Right lobe of liver (tissue), 4 donors: ENCODE measurements at regions not wholly inside any gene's neighbourhood (a gene's known extent, or its start where the extent isn't known, plus 50 kb on each side); places are given as distances from the start of the nearest gene placed in this dataset.

Experiments
- POLR2A ChIP-seq: fragments of 450-650 bp; IDR thresholded peaks from one replicate; pipeline ENCODE4 v1.6.1; 2017; ENCODE audit warnings: antibody characterized with exemption, mild to moderate bottlenecking
- TF ChIP-seq, protein P1 (sequence below), 4 donors: fragments of 200-600 bp in 3 of 4; fragments of 450-650 bp in 1 of 4; IDR thresholded peaks; one replicate each; pipeline versions ENCODE4 v1.5.1 to v1.8.0; 2016 to 2022; ENCODE audit warnings: antibody characterized with exemption in 4 of 4, mild to moderate bottlenecking in 2 of 4
- donor health status: DM: no; HTN: no; CAD: no.
- donor health status: DM: no; HTN: no; CAD: no.
- donor health status: DM: no; HTN: yes; CAD: no.

GRCh38 chr5:143680672-143681259 is 131.2 kb upstream of the HMHB1 start:
- TF ChIP-seq, protein P1, sequence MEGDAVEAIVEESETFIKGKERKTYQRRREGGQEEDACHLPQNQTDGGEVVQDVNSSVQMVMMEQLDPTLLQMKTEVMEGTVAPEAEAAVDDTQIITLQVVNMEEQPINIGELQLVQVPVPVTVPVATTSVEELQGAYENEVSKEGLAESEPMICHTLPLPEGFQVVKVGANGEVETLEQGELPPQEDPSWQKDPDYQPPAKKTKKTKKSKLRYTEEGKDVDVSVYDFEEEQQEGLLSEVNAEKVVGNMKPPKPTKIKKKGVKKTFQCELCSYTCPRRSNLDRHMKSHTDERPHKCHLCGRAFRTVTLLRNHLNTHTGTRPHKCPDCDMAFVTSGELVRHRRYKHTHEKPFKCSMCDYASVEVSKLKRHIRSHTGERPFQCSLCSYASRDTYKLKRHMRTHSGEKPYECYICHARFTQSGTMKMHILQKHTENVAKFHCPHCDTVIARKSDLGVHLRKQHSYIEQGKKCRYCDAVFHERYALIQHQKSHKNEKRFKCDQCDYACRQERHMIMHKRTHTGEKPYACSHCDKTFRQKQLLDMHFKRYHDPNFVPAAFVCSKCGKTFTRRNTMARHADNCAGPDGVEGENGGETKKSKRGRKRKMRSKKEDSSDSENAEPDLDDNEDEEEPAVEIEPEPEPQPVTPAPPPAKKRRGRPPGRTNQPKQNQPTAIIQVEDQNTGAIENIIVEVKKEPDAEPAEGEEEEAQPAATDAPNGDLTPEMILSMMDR (IDR thresholded peaks at IDR 0.05): no peak
- TF ChIP-seq POLR2A: no peak
